GM12801 (cell line): ENCODE measurements at regions not wholly inside any gene's neighbourhood (a gene's known extent, or its start where the extent isn't known, plus 50 kb on each side); places are given as distances from the start of the nearest gene placed in this dataset.

Source experiments
- TF ChIP-seq, protein P1 (sequence below): IDR thresholded peaks from one replicate; pipeline ENCODE4 v1.5.1; 2011; ENCODE audit warnings: control low read depth; ENCODE audit not compliant: insufficient read length; ENCODE audit errors: extremely low read depth

DNA sequence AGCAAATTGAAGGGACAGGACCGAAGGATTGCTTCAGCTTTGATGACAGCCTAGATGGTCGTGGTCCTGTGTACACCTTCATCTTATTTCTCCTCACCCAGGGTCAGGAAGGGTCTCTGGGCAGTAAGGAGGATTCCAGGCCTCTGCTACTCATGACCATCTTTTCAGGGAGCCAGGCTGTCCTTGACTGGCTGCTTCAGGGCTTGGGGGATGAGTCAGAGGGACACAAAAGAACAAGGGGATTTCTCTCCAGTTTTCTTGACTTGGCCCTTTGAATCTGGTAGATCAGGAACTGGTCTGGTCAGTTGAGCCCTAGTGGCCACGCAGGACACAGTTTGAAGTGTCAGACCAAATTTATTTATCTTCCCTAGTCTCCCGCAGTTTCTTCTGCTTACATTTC lies 402.1 kb upstream of the CHD6 start:
- TF ChIP-seq, protein P1, sequence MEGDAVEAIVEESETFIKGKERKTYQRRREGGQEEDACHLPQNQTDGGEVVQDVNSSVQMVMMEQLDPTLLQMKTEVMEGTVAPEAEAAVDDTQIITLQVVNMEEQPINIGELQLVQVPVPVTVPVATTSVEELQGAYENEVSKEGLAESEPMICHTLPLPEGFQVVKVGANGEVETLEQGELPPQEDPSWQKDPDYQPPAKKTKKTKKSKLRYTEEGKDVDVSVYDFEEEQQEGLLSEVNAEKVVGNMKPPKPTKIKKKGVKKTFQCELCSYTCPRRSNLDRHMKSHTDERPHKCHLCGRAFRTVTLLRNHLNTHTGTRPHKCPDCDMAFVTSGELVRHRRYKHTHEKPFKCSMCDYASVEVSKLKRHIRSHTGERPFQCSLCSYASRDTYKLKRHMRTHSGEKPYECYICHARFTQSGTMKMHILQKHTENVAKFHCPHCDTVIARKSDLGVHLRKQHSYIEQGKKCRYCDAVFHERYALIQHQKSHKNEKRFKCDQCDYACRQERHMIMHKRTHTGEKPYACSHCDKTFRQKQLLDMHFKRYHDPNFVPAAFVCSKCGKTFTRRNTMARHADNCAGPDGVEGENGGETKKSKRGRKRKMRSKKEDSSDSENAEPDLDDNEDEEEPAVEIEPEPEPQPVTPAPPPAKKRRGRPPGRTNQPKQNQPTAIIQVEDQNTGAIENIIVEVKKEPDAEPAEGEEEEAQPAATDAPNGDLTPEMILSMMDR, result no peak

DNA sequence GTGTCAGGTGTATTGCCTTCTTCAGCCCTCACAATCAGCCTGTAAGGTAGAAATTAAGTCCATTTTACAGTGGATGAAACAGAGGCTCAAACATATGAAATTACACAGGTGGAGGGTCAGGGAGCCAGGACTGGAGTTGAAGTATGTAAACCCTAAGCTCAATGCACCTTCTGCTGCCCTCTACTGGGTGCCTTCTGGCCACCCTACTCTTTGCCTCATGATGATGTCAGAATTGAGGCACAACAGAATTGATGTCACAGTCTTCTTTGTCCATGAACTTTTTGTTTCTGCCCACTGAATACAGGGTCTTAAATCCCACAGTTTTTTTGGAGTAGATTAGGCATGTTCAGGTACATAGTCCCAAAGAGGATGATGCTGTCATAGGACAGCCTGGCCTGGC lies 400.8 kb upstream of the CHD6 start:
- TF ChIP-seq, protein P1, result no peak

DNA sequence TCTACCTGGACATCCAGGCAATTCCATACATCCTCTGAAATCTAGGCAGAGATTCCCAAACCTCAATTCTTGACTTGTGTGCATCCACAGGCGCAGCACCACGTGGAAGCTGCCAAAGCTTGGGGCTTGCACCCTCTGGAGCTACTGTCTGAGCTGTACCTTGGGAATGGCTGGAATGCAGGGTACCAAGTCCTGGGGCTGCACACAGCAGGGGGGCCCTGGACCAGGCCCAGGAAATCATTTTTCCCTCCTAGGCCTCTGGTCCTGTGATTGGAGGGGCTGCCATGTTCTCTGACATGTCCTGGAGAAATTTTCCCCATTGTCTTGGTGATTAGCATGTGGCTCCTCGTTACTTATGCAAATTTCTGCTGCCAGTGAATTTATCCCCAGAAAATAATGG lies 391.9 kb upstream of the CHD6 start:
- TF ChIP-seq, protein P1, result no peak

DNA sequence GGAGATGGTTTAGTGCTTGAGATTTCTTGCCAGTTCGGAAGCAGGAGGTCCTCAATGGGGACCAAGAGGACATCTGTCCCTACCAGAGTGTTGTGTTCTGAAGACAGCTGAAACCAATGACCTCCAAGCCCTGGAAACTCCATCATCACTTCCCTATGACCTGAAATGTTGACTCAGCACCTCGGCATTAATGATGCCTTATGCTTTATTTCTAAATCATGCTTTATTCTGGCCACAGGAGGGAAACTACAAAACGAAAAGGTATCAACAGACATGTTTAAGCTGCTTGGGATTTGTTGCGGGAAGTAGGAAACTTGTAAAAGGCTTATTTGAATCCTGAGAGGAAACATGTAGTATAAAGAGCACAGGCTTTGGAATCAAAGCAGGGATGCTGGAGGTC lies 389.1 kb upstream of the CHD6 start:
- TF ChIP-seq, protein P1, result no peak

DNA sequence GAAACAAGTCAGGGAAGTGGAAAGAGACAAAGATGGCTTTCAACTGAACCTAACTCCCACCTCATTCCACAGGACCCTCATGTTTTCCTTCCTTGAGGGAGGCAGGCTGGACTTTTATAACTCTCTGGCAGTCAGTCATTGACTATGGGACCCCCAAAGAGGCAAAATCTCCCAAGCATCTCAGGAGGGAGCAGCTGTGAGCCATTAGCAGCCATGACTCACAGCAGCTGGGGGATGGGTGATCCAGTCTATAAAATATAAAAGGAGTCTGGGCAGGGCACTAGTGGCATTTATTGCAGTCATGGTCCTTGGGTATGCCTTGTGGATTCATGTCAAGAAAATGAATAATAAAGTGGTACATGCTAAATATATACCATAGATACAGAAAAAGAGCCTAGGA lies 387.0 kb upstream of the CHD6 start:
- TF ChIP-seq, protein P1, result no peak

DNA sequence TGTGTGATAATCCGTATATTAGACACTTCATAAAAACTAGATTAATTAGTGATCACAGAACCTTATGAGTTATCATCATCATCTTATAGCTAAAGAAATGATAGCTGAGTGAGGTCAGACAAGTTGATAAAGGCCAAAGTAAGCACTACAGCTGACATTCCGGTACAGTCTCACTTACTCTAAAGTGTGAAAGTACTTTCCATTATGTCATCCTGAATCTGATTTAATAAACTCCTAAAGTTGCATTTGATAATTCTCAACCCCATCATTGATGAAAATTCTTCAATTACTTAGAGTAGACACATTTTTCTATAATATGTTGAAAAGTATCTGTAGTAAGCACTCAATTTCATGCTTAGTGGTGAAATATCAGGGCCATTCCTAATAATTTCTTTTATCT lies 385.2 kb upstream of the CHD6 start:
- TF ChIP-seq, protein P1, result no peak

DNA sequence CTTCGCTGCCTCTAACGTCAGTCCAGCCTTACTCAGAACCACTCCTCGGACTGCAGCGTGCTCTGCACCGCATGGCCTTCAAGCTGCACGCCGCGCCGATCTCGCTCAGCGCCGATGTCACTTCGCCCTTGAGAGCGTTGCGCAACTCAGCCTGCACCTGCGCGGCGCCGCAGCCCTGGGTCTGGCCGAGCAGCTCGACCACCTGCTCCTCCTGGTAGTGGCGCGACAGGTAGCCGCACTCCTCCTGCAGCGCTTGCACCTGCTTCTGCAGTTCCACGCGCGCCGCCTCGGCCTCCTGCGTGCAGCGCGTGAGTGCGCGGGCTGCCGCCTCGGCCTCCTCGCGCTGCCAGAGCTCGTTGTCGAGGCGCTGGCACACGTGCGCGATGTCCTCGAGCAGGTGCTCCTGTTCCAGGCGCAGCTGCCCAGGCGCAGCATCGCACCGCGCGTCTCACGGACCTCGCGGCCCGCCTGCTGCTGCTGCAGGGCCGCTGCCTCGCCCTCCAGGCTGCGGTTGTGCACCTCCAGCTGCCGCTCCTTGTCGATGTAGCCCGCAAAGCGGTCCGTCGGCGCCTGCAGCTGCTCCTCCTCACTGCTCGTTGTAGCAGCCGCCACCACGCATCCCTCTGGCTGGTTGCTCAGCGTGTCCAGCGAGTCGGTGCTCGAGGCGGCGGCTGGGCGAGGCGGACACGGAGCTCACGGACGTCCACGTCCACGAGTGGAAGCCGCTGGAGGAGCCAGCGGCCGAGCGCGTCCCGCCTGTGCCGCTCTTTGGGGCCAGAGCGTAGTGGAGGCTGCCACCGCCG lies 380.6 kb upstream of the CHD6 start:
- TF ChIP-seq, protein P1, result no peak

DNA sequence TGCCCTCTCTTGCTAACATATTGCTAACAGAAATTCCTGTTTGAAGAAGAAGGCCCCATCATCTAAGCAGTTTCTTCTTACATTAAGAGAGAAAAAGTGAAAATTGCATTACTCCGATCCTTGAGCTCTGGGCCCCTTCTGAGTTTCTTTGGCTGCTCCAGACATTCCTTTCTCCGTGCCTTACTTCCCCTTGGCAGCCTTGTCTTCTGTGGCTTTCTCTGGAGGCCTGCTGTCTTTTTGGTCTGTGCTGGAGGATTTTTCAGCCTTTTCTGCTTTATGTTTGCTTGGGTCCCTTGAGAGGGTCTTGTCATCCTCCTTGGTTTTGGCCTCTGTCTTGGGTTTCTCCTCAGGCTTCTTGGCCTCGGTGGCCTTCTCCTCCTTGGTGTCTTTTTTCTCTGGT lies 378.8 kb upstream of the CHD6 start:
- TF ChIP-seq, protein P1, result no peak
